ENCODE measurements at regions not wholly inside any gene's neighbourhood (a gene's known extent, or its start where the extent isn't known, plus 50 kb on each side); places are given as distances from the start of the nearest gene placed in this dataset.

GRCh38 chr1:104466068-104466467, 716.4 kb downstream of the AMY1C start:
- TF ChIP-seq CTCF (IDR thresholded peaks at IDR 0.05; ENCODE audit: unreplicated experiment) = no peak
- H3K9me3 Mint-ChIP-seq (ENCODE audit: low read depth) = peaks cover 37% of the 10 kb centered on the region

GRCh38 chr1:104467590-104467989, 717.9 kb downstream of the AMY1C start:
- no peaks in the 10 kb centered on the region for H3K27me3 Mint-ChIP-seq
- peaks cover 2% of the 10 kb centered on the region for H3K4me1 Mint-ChIP-seq (ENCODE audit: low read depth)
- H3K27ac Mint-ChIP-seq = no peak overlapping the region
- peaks cover 31% of the 10 kb centered on the region for H3K9me3 Mint-ChIP-seq (ENCODE audit: low read depth)
- no peak for DNase-seq (ENCODE audit: low spot score, unreplicated experiment)
- no peak for TF ChIP-seq CTCF (IDR thresholded peaks at IDR 0.05; ENCODE audit: unreplicated experiment)
- H3K4me3 Mint-ChIP-seq (ENCODE audit: low read depth) = no peak overlapping the region
- H3K36me3 Mint-ChIP-seq (ENCODE audit: insufficient read depth) = peaks cover 3% of the 10 kb centered on the region

More at GRCh38 chr1:104466068-104466467, 716.4 kb downstream of the AMY1C start:
- Mint-ChIP-seq H3K4me1 (ENCODE audit: low read depth) (peaks cover 2% of the 10 kb centered on the region), H3K36me3 (ENCODE audit: insufficient read depth) (peaks cover 3% of the 10 kb centered on the region), H3K27ac (no peak overlapping the region), H3K27me3 (no peaks in the 10 kb centered on the region), H3K4me3 (ENCODE audit: low read depth) (no peak overlapping the region)
- DNase-seq (ENCODE audit: low spot score, unreplicated experiment) = no peak

GRCh38 chr1:104468282-104468681, 718.6 kb downstream of the AMY1C start:
- no peak overlapping the region for H3K27ac Mint-ChIP-seq
- DNase-seq (ENCODE audit: low spot score, unreplicated experiment) = no peak
- H3K36me3 Mint-ChIP-seq (ENCODE audit: insufficient read depth) = peaks cover 3% of the 10 kb centered on the region
- peaks cover 34% of the 10 kb centered on the region for H3K9me3 Mint-ChIP-seq (ENCODE audit: low read depth)
- no peaks in the 10 kb centered on the region for H3K27me3 Mint-ChIP-seq
- H3K4me1 Mint-ChIP-seq (ENCODE audit: low read depth) = peaks cover 2% of the 10 kb centered on the region
- no peak for TF ChIP-seq CTCF (IDR thresholded peaks at IDR 0.05; ENCODE audit: unreplicated experiment)
- H3K4me3 Mint-ChIP-seq (ENCODE audit: low read depth) = no peak overlapping the region

- Mint-ChIP-seq H3K27me3 (no peaks in the 10 kb centered on the region), H3K4me3 (ENCODE audit: low read depth) (no peak overlapping the region), H3K9me3 (ENCODE audit: low read depth) (peaks cover 9% of the 10 kb centered on the region), H3K27ac (no peak overlapping the region), H3K4me1 (ENCODE audit: low read depth) (no peaks in the 10 kb centered on the region), H3K36me3 (ENCODE audit: insufficient read depth) (no peaks in the 10 kb centered on the region)
- DNase-seq (ENCODE audit: low spot score, unreplicated experiment) = no peak
- no peak for TF ChIP-seq CTCF (IDR thresholded peaks at IDR 0.05; ENCODE audit: unreplicated experiment)
Measured at GRCh38 chr1:104476126-104476525, 726.4 kb downstream of the AMY1C start.

- no peak for DNase-seq (ENCODE audit: low spot score, unreplicated experiment)
- no peaks in the 10 kb centered on the region for H3K36me3 Mint-ChIP-seq (ENCODE audit: insufficient read depth)
- peak overlapping the region; percentile 69 for H3K27ac Mint-ChIP-seq
- no peaks in the 10 kb centered on the region for H3K9me3 Mint-ChIP-seq (ENCODE audit: low read depth)
- no peaks in the 10 kb centered on the region for H3K27me3 Mint-ChIP-seq
- TF ChIP-seq CTCF (IDR thresholded peaks at IDR 0.05; ENCODE audit: unreplicated experiment) = no peak
- no peak overlapping the region for H3K4me3 Mint-ChIP-seq (ENCODE audit: low read depth)
- peaks cover 11% of the 10 kb centered on the region for H3K4me1 Mint-ChIP-seq (ENCODE audit: low read depth)
Measured at GRCh38 chr1:104488296-104489015, 738.8 kb downstream of the AMY1C start.

All from progenitor cell of endocrine pancreas (in vitro differentiated cells).